Astrocyte (in vitro differentiated cells and primary cell): ENCODE measurements at regions not wholly inside any gene's neighbourhood (a gene's known extent, or its start where the extent isn't known, plus 50 kb on each side); places are given as distances from the start of the nearest gene placed in this dataset.

Source experiments
- EZH2 ChIP-seq: IDR thresholded peaks from 2 replicates; pipeline ENCODE4 v1.6.1; 2012; ENCODE audit warnings: mild to moderate bottlenecking, low read length, inconsistent platforms; ENCODE audit not compliant: insufficient read depth
- TF ChIP-seq, protein P1 (sequence below): IDR thresholded peaks from 2 replicates; pipeline ENCODE4 v1.5.1; 2011; ENCODE audit warnings: low read depth, mild to moderate bottlenecking, inconsistent platforms, low read length, moderate library complexity; ENCODE audit not compliant: insufficient read depth

DNA sequence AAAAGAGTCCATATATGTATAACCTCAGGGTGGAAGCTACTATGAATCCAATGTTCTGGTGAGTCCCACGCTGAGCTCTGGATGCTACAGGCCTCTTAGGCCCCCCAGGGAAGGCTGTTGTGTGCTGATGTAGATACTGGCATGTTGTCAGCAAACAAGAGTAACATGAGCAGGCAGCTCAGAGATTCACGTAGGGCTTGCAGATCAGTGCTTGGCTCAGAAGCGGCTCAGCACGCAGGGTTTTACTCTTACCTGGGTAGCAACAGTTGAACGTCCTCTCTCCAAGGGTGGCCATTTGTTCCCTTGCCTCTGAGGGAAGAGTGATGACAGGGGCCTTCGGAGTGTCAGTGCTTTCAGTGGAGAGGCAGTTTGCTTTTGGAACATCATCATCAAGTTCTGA lies 93.4 kb downstream of the ZFP64 start:
- TF ChIP-seq, protein P1, sequence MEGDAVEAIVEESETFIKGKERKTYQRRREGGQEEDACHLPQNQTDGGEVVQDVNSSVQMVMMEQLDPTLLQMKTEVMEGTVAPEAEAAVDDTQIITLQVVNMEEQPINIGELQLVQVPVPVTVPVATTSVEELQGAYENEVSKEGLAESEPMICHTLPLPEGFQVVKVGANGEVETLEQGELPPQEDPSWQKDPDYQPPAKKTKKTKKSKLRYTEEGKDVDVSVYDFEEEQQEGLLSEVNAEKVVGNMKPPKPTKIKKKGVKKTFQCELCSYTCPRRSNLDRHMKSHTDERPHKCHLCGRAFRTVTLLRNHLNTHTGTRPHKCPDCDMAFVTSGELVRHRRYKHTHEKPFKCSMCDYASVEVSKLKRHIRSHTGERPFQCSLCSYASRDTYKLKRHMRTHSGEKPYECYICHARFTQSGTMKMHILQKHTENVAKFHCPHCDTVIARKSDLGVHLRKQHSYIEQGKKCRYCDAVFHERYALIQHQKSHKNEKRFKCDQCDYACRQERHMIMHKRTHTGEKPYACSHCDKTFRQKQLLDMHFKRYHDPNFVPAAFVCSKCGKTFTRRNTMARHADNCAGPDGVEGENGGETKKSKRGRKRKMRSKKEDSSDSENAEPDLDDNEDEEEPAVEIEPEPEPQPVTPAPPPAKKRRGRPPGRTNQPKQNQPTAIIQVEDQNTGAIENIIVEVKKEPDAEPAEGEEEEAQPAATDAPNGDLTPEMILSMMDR, result no peak
- no peak for TF ChIP-seq EZH2
